ENCODE measurements at regions not wholly inside any gene's neighbourhood (a gene's known extent, or its start where the extent isn't known, plus 50 kb on each side); places are given as distances from the start of the nearest gene placed in this dataset.
"Not testable (repeated sequence)": the region's sequence is repeated elsewhere in the genome, so short reads cannot be mapped to it uniquely, and the experiment has no call there.

DNA sequence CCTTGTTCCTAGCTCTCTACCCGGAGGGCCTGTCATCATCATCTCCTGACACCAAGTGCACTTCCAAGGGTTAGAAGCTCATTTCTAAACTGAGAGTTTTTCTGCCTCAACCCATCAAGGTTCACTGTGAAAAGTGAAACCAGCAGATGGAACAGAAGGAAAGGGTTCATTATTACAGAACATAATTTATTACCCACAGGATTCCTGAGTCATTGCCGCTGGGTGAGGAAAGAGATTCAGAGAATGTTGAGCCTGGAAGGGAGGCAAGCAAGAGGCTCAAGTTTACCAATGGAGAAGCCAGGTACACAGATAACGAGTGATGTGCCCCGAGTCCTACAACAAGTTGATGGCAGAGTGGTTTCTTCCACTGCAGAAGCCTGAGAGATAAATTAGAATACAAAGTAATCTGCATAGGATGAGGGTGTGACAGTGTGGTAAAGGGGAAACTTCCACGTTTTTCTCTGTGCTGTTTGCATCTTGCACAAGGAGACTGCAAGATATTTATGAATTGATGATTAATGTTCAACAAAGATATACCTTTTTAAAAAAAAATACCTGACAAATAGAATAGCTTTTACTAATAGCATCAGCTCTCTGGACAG lies 80.5 kb upstream of the SETMAR start:
- DNase-seq (ENCODE audit: low read depth) = no peak

DNA sequence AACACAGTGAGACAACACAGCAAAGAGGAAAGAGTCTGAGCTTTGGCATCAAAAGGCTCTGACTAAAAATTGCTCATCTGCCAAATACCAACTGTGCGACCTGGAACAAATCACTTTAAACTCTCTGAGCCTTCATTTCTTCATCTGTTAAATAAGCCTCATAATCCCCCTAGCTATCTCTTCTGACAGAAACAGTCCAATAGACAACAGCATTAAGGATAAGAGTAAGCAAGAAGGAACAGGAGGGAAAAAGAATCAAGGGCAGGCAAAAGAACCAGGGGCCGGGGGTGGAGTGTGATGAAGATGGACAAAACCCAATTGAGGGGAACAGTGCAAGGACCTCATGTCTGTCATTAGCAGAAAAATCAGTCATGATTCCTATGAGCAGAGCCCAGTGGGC lies 79.4 kb upstream of the SETMAR start:
- DNase-seq (ENCODE audit: low read depth) = no peak

DNA sequence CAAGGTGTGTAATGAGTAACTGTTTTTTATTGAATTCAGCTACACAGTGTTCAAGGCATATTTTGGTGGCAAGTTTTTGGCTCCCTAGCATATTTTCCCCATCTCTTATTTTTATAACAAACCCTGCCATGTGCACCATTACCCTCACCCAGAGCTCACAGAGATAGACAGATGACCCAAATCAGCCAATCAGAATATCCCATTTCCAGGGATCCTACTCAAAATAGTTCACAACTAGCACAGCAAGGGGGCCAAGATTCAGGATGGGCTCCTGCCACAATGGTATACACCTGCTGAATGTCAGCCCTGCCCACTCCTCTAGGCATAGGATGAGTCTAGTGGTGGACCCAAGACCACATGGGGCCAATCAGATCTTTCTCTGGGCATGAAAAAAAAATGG lies 78.8 kb upstream of the SETMAR start:
- DNase-seq (ENCODE audit: low read depth) = no peak

DNA sequence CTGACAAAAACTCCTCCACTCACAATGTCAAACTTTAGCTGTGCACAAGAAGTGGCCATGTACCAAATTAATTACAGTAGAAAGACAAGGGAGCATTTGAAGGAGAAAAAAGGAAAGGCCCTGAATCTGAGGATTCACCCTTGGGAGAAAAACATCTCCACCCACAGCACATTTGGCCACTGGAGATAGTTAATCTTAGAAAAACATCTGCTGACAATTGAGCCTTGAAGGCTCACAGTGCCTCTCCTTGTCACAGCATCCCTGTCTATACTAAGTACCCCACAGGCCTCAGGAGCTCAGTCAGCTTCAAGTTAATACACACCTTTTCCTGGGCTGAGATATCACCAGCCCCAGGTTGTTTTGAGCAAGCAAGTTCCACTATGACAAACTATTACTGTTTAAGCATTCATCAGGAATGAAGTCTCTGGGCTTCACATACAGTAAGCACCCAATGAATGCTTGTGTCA lies 78.1 kb upstream of the SETMAR start:
- no peak for DNase-seq (ENCODE audit: low read depth)

GRCh38 chr3:4228295-4228694 lies 74.9 kb upstream of the SETMAR start:
- no peak for DNase-seq (ENCODE audit: low read depth)

DNA sequence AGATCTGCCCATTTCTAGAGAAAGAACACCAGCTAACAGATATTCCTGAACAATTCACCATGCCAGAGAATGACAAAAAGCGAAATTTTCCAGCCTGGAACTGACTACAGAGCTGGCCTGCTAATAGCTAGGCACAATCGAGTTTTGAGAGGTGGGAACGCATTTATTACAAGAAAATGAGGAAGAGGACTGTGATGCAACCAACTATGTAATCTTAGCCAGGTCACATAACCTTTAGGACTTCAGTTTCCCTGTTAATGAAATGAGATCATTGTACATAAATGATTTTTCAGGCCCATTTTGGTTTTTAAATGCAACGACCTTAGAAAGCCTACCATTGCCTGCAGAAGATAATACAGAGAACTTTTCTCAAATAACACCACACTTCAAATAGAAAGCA lies 72.1 kb upstream of the SETMAR start:
- no peak for DNase-seq (ENCODE audit: low read depth)

DNA sequence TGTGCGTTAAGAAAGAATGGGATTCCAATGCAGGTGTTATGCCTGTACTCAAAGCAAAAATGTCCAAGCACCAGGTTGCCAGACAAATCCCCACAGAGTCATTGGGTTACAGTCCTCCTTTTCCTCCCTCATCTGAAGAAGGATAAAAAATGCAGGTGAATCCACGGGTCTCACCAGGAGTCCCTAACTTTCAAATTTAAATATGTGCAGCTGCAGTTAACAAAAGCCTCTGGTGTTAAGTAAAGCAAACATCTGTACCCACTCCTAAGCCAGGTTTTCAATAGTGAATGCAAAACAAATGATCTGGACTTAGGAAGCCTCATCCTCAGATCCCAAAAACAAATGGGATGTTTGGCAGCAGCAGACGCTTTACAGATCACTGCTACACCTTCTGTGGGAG lies 70.4 kb upstream of the SETMAR start:
- no peak for DNase-seq (ENCODE audit: low read depth)

- DNase-seq (ENCODE audit: low read depth) = no peak
These were observed 69.7 kb upstream of the SETMAR start for GRCh38 chr3:4233488-4233887.

GRCh38 chr3:4234889-4235288 lies 68.3 kb upstream of the SETMAR start:
- no peak for DNase-seq (ENCODE audit: low read depth)

DNA sequence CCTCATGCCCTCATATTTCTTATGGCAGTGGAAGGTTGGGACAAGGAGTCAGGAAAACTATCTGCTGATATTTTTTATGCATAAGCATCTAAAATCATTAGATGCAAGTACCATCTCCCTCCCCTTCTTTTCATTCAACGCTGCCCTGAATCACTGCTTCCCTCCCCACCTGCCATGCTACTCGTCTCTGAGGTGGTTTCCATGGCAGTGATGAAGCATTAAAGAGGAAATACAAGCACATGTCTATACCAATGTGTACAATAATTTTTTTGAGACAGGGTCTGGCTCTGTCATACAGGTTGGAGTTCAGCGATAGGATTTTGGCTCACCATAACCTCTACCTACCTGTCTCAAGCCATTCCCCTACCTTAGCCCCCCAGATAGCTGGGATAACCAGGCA lies 67.5 kb upstream of the SETMAR start:
- DNase-seq (ENCODE audit: low read depth) = no peak

DNA sequence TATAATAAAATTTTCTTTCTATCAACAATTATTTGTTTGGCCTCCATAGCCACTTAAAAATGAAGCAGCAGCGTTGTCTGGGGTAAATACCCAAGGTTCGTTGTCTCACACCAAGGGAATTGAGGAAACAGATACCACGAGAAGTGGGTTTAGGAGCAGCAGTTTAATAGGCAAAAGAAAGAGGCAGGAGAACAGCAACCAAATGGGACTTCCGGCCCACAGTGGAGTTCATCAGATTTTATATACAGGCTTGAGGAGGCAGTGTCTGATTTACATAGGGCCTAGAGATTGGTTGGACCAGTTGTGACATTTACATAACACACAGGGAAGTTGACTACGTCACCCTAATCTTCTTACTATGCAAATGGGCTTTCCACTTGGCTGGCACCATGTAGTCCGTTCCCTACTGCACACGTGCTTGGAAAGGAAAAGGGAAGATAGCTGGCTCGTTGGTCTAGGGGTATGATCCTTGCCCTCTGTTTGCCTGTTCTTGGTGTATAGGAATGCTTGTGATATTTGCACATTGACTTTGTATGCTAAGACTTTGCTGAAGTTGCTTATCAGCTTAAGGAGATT lies 61.5 kb upstream of the SETMAR start:
- no peak for DNase-seq (ENCODE audit: low read depth)

DNA sequence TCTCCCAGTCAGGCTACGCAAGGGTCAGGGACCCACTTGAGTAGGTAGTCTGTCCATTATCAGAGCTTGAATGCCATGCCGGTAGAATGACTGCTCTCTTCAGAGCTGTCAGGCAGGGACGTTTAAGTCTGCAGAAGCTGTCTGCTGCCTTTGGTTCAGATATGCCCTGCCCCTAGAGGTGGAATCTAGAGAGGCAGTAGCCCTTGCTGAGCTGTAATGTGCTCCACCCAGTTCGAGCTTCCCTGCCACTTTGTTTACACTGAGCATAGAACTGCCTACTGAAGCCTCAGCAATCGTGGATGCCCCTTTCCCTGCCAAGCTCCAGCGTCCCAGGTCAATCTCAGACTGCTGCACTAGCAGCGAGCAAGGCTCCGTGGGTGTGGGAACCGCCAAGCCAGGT lies 57.5 kb upstream of the SETMAR start:
- DNase-seq (ENCODE audit: low read depth) = no peak

- no peak for DNase-seq (ENCODE audit: low read depth)
These were observed 55.8 kb upstream of the SETMAR start for GRCh38 chr3:4247391-4247790.

DNA sequence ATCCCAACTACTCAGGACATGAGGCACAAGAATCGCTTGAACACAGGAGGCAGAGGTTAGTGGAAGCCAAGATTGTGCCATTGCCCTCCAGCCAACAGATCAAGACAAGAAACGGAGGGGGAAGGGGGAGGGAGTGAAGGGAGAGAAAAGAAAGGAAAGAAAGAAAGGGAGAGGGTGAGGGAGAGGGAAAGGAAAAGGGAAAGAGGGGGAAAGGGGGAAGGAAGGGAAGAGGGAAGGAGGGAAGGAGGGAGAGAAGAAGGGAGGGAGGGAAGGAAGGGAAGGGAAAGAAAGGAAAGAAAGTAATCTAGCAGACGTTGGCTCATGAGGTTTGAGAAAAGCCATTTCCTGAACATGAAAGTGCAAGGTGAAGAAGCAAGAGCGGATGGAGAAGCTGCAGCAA lies 53.1 kb upstream of the SETMAR start:
- no peak for DNase-seq (ENCODE audit: low read depth)

- DNase-seq (ENCODE audit: low read depth) = no peak
These were observed 51.8 kb upstream of the SETMAR start for GRCh38 chr3:4251412-4251811.

DNA sequence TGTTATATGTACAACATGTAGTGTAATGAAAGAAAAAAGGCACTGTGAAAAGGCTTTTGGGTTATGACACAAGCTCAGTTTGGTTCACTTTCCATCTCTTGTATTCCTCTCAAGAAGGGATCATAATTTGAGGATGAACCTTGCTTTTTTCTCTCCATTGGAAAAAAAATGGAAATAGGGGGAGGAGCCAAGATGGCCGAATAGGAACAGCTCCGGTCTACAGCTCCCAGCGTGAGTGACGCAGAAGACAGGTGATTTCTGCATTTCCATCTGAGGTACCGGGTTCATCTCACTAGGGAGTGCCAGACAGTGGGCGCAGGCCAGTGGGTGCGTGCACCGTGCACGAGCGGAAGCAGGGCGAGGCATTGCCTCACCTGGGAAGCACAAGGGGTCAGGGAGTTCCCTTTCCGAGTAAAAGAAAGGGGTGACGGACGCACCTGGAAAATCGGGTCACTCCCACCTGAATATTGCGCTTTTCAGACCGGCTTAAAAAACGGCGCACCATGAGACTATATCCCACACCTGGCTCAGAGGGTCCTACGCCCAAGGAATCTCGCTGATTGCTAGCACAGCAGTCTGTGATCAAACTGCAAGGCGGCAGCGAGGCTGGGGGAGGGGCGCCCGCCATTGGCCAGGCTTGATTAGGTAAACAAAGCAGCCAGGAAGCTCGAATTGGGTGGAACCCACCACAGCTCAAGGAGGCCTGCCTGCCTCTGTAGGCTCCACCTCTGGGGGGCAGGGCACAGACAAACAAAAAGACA lies 49.9 kb upstream of the SETMAR start:
- not testable (repeated sequence) for DNase-seq (ENCODE audit: low read depth)

All from fibroblast of the conjunctiva (primary cell).